ENCODE measurements at regions not wholly inside any gene's neighbourhood (a gene's known extent, or its start where the extent isn't known, plus 50 kb on each side); places are given as distances from the start of the nearest gene placed in this dataset.

- no peaks in the 10 kb centered on the region for H3K36me3 ChIP-seq (replicated peaks in 1 of 2; ENCODE audit: control insufficient read depth in 1 of 2, insufficient read depth in 2 of 2, low read length in 2 of 2)
- H4K20me1 ChIP-seq (ENCODE audit: insufficient read depth, low read length): no peaks in the 10 kb centered on the region
- no peak overlapping the region for H2AFZ ChIP-seq (ENCODE audit: insufficient read depth, low read depth, low read length, poor library complexity, severe bottlenecking)
- intact Hi-C loops (cut with micrococcal nuclease): no loop called here
- no peak overlapping the region for H3K4me3 ChIP-seq (replicated peaks in 1 of 3; ENCODE audit: low read depth in 2 of 3, low read length in 3 of 3)
- H3K79me2 ChIP-seq (ENCODE audit: insufficient read depth, low read length): no peaks in the 10 kb centered on the region
- no peak for DNase-seq
- H3K9ac ChIP-seq (ENCODE audit: insufficient read depth, low read length, poor library complexity, severe bottlenecking): no peak overlapping the region
- Mint-ChIP-seq H3K36me3 (no peaks in the 10 kb centered on the region), H3K27ac (peak overlapping the region in 1 of 7 donors; percentile 21), H3K9me3 (peaks cover 0 to 8% (median 2%) of the 10 kb centered on the region in 7 donors), H3K27me3 (ENCODE audit: low read depth in 3 of 3) (peaks cover 27 to 38% (median 33%) of the 10 kb centered on the region in 3 donors), H3K4me3 (no peak overlapping the region), H3K4me1 (no peaks in the 10 kb centered on the region)
- H3K27ac ChIP-seq (ENCODE audit: low read depth in 1 of 2, low read length in 2 of 2): no peak overlapping the region
- WGBS (ENCODE audit: insufficient coverage): no CpG with 5 or more reads among the region's 3 CpGs
- H3K27me3 ChIP-seq (ENCODE audit: control insufficient read depth in 2 of 2, insufficient read depth in 2 of 2, low read length in 2 of 2): peaks cover 15 to 25% of the 10 kb centered on the region in 2 donors
- H3K4me2 ChIP-seq (replicated peaks; ENCODE audit: extremely low read depth, low read length, poor library complexity, severe bottlenecking): no peak overlapping the region
- peaks cover 0 to 5% of the 10 kb centered on the region in 2 donors for H3K9me3 ChIP-seq (replicated peaks in 1 of 2; ENCODE audit: control insufficient read depth in 1 of 2, insufficient read depth in 1 of 2, low read length in 2 of 2)
- no peak for TF ChIP-seq CTCF (IDR thresholded peaks at IDR 0.05)
- no peaks in the 10 kb centered on the region for H3K4me1 ChIP-seq (ENCODE audit: control insufficient read depth in 1 of 2, insufficient read depth in 2 of 2, low read length in 2 of 2)
Measured at GRCh38 chr14:101451166-101451565, 110.1 kb upstream of the DIO3 start.

- Histone ChIP-seq H3K36me3 (replicated peaks in 1 of 2; ENCODE audit: control insufficient read depth in 1 of 2, insufficient read depth in 2 of 2, low read length in 2 of 2) (no peaks in the 10 kb centered on the region), H3K4me3 (replicated peaks in 1 of 3; ENCODE audit: low read depth in 2 of 3, low read length in 3 of 3) (no peak overlapping the region), H4K20me1 (ENCODE audit: insufficient read depth, low read length) (no peaks in the 10 kb centered on the region), H3K27ac (ENCODE audit: low read depth in 1 of 2, low read length in 2 of 2) (no peak overlapping the region), H3K9me3 (replicated peaks in 1 of 2; ENCODE audit: control insufficient read depth in 1 of 2, insufficient read depth in 1 of 2, low read length in 2 of 2) (peaks cover 0 to 5% of the 10 kb centered on the region in 2 donors), H3K4me1 (ENCODE audit: control insufficient read depth in 1 of 2, insufficient read depth in 2 of 2, low read length in 2 of 2) (no peaks in the 10 kb centered on the region), H3K79me2 (ENCODE audit: insufficient read depth, low read length) (no peaks in the 10 kb centered on the region), H3K27me3 (ENCODE audit: control insufficient read depth in 2 of 2, insufficient read depth in 2 of 2, low read length in 2 of 2) (peaks cover 31 to 36% of the 10 kb centered on the region in 2 donors), H3K4me2 (replicated peaks; ENCODE audit: extremely low read depth, low read length, poor library complexity, severe bottlenecking) (no peak overlapping the region), H3K9ac (ENCODE audit: insufficient read depth, low read length, poor library complexity, severe bottlenecking) (no peak overlapping the region), H2AFZ (ENCODE audit: insufficient read depth, low read depth, low read length, poor library complexity, severe bottlenecking) (no peak overlapping the region)
- Mint-ChIP-seq H3K27me3 (ENCODE audit: low read depth in 3 of 3) (peaks cover 37 to 49% (median 39%) of the 10 kb centered on the region in 3 donors), H3K27ac (no peak overlapping the region), H3K9me3 (peaks cover 0 to 12% (median 2%) of the 10 kb centered on the region in 7 donors), H3K36me3 (peaks cover 0 to 1% of the 10 kb centered on the region in 2 donors), H3K4me3 (peak overlapping the region in 1 of 2 donors; percentile 50), H3K4me1 (peaks cover 2% of the 10 kb centered on the region)
- intact Hi-C loops (cut with micrococcal nuclease): no loop called here
- no CpG with 5 or more reads among the region's 7 CpGs for whole genome bisulfite sequencing (ENCODE audit: insufficient coverage)
- no peak for DNase-seq
- TF ChIP-seq CTCF (IDR thresholded peaks at IDR 0.05): no peak
Measured at GRCh38 chr14:101453225-101453624, 108.1 kb upstream of the DIO3 start.

Measured in CD14-positive monocyte (primary cell).